Suprapubic skin (tissue), 4 donors: ENCODE measurements at regions not wholly inside any gene's neighbourhood (a gene's known extent, or its start where the extent isn't known, plus 50 kb on each side); places are given as distances from the start of the nearest gene placed in this dataset.
"Not testable (repeated sequence)": the region's sequence is repeated elsewhere in the genome, so short reads cannot be mapped to it uniquely, and the experiment has no call there.

Source experiments
- EP300 ChIP-seq: sonication (generic); formaldehyde crosslinking; IDR thresholded peaks from one replicate; pipeline ENCODE4 v1.6.1; 2017; ENCODE audit warnings: antibody characterized with exemption
- POLR2A ChIP-seq, 2 donors: fragments of 450-650 bp; IDR thresholded peaks; one replicate each; pipeline ENCODE4 v1.6.1; 2017; ENCODE audit warnings: antibody characterized with exemption in 2 of 2, mild to moderate bottlenecking in 2 of 2, moderate library complexity in 2 of 2
- POLR2AphosphoS5 ChIP-seq, 3 donors: sonication (generic); formaldehyde crosslinking; IDR thresholded peaks; one replicate each; pipeline ENCODE4 v1.6.1; 2017; ENCODE audit warnings: antibody characterized with exemption in 3 of 3
- TF ChIP-seq, protein P1 (sequence below), 2 donors: fragments of 200-600 bp in 1 of 2; fragments of 450-650 bp in 1 of 2; sonication (generic) in 1 of 2; IDR thresholded peaks; one replicate each; pipeline ENCODE4 v1.5.1; 2016 to 2019; ENCODE audit warnings: antibody characterized with exemption in 2 of 2, mild to moderate bottlenecking in 1 of 2, moderate library complexity in 1 of 2

GRCh38 chr6:60813897-60814596 is 1472.0 kb downstream of the KHDRBS2 start:
- TF ChIP-seq, protein P1, sequence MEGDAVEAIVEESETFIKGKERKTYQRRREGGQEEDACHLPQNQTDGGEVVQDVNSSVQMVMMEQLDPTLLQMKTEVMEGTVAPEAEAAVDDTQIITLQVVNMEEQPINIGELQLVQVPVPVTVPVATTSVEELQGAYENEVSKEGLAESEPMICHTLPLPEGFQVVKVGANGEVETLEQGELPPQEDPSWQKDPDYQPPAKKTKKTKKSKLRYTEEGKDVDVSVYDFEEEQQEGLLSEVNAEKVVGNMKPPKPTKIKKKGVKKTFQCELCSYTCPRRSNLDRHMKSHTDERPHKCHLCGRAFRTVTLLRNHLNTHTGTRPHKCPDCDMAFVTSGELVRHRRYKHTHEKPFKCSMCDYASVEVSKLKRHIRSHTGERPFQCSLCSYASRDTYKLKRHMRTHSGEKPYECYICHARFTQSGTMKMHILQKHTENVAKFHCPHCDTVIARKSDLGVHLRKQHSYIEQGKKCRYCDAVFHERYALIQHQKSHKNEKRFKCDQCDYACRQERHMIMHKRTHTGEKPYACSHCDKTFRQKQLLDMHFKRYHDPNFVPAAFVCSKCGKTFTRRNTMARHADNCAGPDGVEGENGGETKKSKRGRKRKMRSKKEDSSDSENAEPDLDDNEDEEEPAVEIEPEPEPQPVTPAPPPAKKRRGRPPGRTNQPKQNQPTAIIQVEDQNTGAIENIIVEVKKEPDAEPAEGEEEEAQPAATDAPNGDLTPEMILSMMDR (IDR thresholded peaks at IDR 0.05) = not testable (repeated sequence)
- TF ChIP-seq POLR2A (IDR thresholded peaks at IDR 0.05); POLR2AphosphoS5 (IDR thresholded peaks at IDR 0.05); EP300: not testable (repeated sequence)
